Astrocyte (in vitro differentiated cells and primary cell): ENCODE measurements at regions not wholly inside any gene's neighbourhood (a gene's known extent, or its start where the extent isn't known, plus 50 kb on each side); places are given as distances from the start of the nearest gene placed in this dataset.

Experiments used
- CTCF ChIP-seq: IDR thresholded peaks from 2 replicates; pipeline ENCODE4 v1.5.1; 2011; ENCODE audit warnings: low read depth, mild to moderate bottlenecking, inconsistent platforms, low read length, moderate library complexity; ENCODE audit not compliant: insufficient read depth
- EZH2 ChIP-seq: IDR thresholded peaks from 2 replicates; pipeline ENCODE4 v1.6.1; 2012; ENCODE audit warnings: mild to moderate bottlenecking, low read length, inconsistent platforms; ENCODE audit not compliant: insufficient read depth

- TF ChIP-seq CTCF (no peak), EZH2 (no peak)
Measured at GRCh38 chr14:52380294-52380693, 66.2 kb downstream of the PTGER2 start.
